Gastroesophageal sphincter (tissue), 3 donors: ENCODE measurements at regions not wholly inside any gene's neighbourhood (a gene's known extent, or its start where the extent isn't known, plus 50 kb on each side); places are given as distances from the start of the nearest gene placed in this dataset.

ENCODE experiments used
- CTCF ChIP-seq, 4 experiments: fragments of 200-600 bp in 2 of 4; fragments of 450-650 bp in 2 of 4; sonication (generic) in 1 of 4; IDR thresholded peaks; one replicate each; pipeline ENCODE4 v1.5.1; 2017 to 2019; ENCODE audit warnings: antibody characterized with exemption in 4 of 4, mild to moderate bottlenecking in 2 of 4, moderate library complexity in 2 of 4
- EP300 ChIP-seq: sonication (generic); formaldehyde crosslinking; IDR thresholded peaks from one replicate; pipeline ENCODE4 v1.6.1; 2017; ENCODE audit warnings: antibody characterized with exemption, mild to moderate bottlenecking
- POLR2A ChIP-seq, 2 donors: fragments of 450-650 bp; IDR thresholded peaks; one replicate each; pipeline ENCODE4 v1.6.1; 2017; ENCODE audit warnings: antibody characterized with exemption in 2 of 2, mild to moderate bottlenecking in 2 of 2, moderate library complexity in 1 of 2
- POLR2AphosphoS5 ChIP-seq: sonication (generic); formaldehyde crosslinking; IDR thresholded peaks from one replicate; pipeline ENCODE4 v1.6.1; 2017; ENCODE audit warnings: antibody characterized with exemption

- no peak for TF ChIP-seq CTCF (IDR thresholded peaks at IDR 0.05)
- no peak for TF ChIP-seq POLR2AphosphoS5
- no peak for TF ChIP-seq POLR2A (IDR thresholded peaks at IDR 0.05)
- no peak for TF ChIP-seq EP300
Measured at GRCh38 chr3:76177610-76178009, 392.3 kb upstream of the ZNF717 start.
